ENCODE measurements at regions not wholly inside any gene's neighbourhood (a gene's known extent, or its start where the extent isn't known, plus 50 kb on each side); places are given as distances from the start of the nearest gene placed in this dataset.
A peak's percentile ranks its signal among the peaks of the same experiment; 100 is the strongest.

DNA sequence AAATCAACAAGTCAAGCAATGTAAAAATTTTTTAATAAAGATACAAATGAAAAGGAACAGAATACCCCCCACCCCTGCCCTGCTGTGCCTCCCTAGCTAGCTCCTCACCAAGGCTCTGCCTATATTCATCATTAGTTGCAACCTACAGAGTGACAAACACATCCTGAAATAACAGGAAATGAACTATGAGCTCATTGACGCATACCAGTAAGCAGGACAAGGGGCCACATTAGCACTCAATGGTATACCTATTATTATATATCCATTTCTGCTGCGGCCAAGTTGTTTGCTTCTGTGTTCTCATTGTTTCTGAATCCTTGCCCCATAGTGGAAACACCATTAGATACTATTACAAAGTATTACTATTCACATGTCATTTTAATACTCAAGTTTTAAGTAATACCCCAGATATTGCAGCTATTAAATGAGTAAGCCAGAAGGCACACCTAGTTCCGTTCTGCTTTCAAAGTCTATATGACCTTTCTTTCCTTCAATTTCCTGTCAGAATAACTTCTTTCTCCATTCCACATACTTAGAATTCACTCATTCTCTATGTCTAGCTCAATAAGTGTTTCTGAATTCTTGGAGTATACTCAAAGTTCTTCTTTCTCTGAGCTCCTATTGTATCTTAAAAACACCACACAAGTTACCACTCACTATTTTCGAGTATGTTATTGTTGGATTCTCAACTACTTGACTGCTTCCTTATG is 1214.9 kb downstream of the PLA2G4A start:
- Histone ChIP-seq H3K9me3 (replicated peaks; ENCODE audit: control insufficient read depth, low read depth, low read length) (no peaks in the 10 kb centered on the region), H3K27ac (ENCODE audit: low read length) (no peak overlapping the region), H3K36me3 (ENCODE audit: control insufficient read depth, insufficient read depth, low read length) (no peaks in the 10 kb centered on the region), H3K4me1 (ENCODE audit: control insufficient read depth, insufficient read depth, low read length) (no peaks in the 10 kb centered on the region), H3K4me3 (ENCODE audit: low read length) (no peak overlapping the region), H3K27me3 (ENCODE audit: control insufficient read depth, insufficient read depth, low read length) (no peaks in the 10 kb centered on the region)
- DNase-seq: peak; percentile 2
- no CpG with 5 or more reads among the region's 4 CpGs for WGBS (ENCODE audit: insufficient coverage)

DNA sequence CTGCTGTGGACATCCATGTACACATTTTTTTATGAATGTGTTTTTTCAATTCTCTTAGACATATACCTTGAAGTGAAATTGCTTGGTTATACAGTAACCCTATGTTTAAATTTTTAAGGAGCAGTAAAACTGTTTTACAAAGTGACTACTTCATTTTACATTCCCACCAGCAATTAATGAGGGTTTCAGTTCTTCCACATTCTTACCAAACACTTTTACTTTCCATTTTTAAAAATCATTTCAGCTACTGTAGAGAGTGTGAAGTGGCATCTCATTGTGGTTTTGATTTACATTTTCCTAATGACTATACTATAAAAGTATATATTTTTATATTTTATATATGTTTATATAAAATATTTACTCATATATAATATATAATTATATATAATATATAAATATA is 1221.5 kb downstream of the PLA2G4A start:
- Histone ChIP-seq H3K9me3 (replicated peaks; ENCODE audit: control insufficient read depth, low read depth, low read length) (no peaks in the 10 kb centered on the region), H3K36me3 (ENCODE audit: control insufficient read depth, insufficient read depth, low read length) (no peaks in the 10 kb centered on the region), H3K27ac (ENCODE audit: low read length) (no peak overlapping the region)

DNA sequence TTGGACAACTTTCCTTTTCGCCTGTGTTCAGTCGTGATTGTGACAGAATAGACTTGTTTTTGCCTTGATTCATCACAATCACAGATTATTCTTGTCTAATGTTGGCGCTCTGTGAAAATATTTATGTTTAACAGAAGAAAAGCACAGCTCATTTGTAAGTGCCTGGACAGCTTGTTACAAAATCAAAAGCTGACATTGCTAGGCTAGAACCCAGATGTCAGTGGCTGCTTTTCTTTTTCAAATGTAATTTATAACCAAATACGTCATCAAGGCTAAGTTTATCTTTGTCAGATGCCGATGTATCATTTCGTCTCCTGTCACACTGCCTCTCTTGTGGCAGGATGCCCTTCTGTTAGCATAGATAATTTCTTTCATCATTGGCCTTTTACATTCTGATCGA is 1227.3 kb downstream of the PLA2G4A start:
- no peak overlapping the region for H3K4me3 ChIP-seq (ENCODE audit: low read length)

More for the DNA sequence above, 1221.5 kb downstream of the PLA2G4A start:
- Histone ChIP-seq H3K4me3 (ENCODE audit: low read length) (no peak overlapping the region), H3K27me3 (ENCODE audit: control insufficient read depth, insufficient read depth, low read length) (no peaks in the 10 kb centered on the region), H3K4me1 (ENCODE audit: control insufficient read depth, insufficient read depth, low read length) (no peaks in the 10 kb centered on the region)
- DNase-seq: no peak

DNA sequence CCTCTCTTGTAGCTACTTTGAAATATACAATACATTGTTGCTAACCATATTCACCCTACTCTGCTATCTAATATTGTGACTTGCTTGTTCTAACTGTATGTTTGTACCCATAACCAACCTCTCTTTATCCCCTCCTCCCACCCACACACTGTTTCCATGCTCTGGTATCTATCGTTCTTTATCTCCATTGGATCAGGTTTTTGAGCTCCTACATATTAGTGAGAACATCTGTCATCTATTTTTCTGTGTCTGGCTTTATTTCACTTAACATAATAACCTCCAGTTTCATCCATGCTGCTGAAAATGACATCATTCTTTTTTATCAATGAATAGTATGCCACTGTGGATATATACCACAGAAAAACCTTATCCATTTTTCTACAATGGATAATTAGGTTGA is 1230.1 kb downstream of the PLA2G4A start:
- no peak overlapping the region for H3K27ac ChIP-seq (ENCODE audit: low read length)
- H3K4me3 ChIP-seq (ENCODE audit: low read length): no peak overlapping the region
- no CpG with 5 or more reads among the region's 1 CpG for WGBS (ENCODE audit: insufficient coverage)
- DNase-seq: no peak
- no peaks in the 10 kb centered on the region for H3K4me1 ChIP-seq (ENCODE audit: control insufficient read depth, insufficient read depth, low read length)
- no peaks in the 10 kb centered on the region for H3K9me3 ChIP-seq (replicated peaks; ENCODE audit: control insufficient read depth, low read depth, low read length)
- H3K36me3 ChIP-seq (ENCODE audit: control insufficient read depth, insufficient read depth, low read length): no peaks in the 10 kb centered on the region
- H3K27me3 ChIP-seq (ENCODE audit: control insufficient read depth, insufficient read depth, low read length): no peaks in the 10 kb centered on the region

More for the DNA sequence above, 1227.3 kb downstream of the PLA2G4A start:
- Histone ChIP-seq H3K27ac (ENCODE audit: low read length) (no peak overlapping the region), H3K4me1 (ENCODE audit: control insufficient read depth, insufficient read depth, low read length) (no peaks in the 10 kb centered on the region), H3K27me3 (ENCODE audit: control insufficient read depth, insufficient read depth, low read length) (no peaks in the 10 kb centered on the region), H3K36me3 (ENCODE audit: control insufficient read depth, insufficient read depth, low read length) (no peaks in the 10 kb centered on the region), H3K9me3 (replicated peaks; ENCODE audit: control insufficient read depth, low read depth, low read length) (no peaks in the 10 kb centered on the region)
- WGBS (ENCODE audit: insufficient coverage): no CpG with 5 or more reads among the region's 7 CpGs
- DNase-seq: no peak

- Histone ChIP-seq H3K9me3 (replicated peaks; ENCODE audit: control insufficient read depth, low read depth, low read length) (peaks cover 9% of the 10 kb centered on the region), H3K4me3 (ENCODE audit: low read length) (no peak overlapping the region), H3K4me1 (ENCODE audit: control insufficient read depth, insufficient read depth, low read length) (no peaks in the 10 kb centered on the region), H3K27ac (ENCODE audit: low read length) (no peak overlapping the region), H3K36me3 (ENCODE audit: control insufficient read depth, insufficient read depth, low read length) (no peaks in the 10 kb centered on the region), H3K27me3 (ENCODE audit: control insufficient read depth, insufficient read depth, low read length) (no peaks in the 10 kb centered on the region)
- no peak for DNase-seq
These were observed 1233.1 kb downstream of the PLA2G4A start for GRCh38 chr1:188061881-188062280.

DNA sequence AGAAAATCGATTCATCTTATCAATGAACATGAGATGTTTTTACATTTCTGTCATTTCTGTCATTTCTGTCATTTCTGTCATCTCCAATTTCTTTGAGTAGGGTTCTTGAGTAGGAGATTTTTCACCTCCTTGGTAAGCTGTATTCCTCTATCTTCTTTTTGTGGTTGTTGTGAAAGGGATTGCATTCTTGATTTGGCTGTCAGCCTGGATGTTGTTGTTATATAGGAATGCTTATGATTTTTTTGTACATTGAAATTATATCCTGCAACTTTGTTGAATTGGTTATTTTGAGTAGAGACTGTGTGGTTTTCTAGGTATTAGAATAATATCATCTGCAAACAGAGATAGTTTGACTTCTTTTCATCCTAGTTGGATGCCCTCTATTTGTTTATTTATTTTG is 1233.7 kb downstream of the PLA2G4A start:
- no CpG with 5 or more reads among the region's 1 CpG for WGBS (ENCODE audit: insufficient coverage)
- Histone ChIP-seq H3K4me1 (ENCODE audit: control insufficient read depth, insufficient read depth, low read length) (no peaks in the 10 kb centered on the region), H3K9me3 (replicated peaks; ENCODE audit: control insufficient read depth, low read depth, low read length) (peaks cover 9% of the 10 kb centered on the region), H3K27me3 (ENCODE audit: control insufficient read depth, insufficient read depth, low read length) (no peaks in the 10 kb centered on the region), H3K4me3 (ENCODE audit: low read length) (no peak overlapping the region), H3K36me3 (ENCODE audit: control insufficient read depth, insufficient read depth, low read length) (no peaks in the 10 kb centered on the region), H3K27ac (ENCODE audit: low read length) (no peak overlapping the region)
- no peak for DNase-seq

DNA sequence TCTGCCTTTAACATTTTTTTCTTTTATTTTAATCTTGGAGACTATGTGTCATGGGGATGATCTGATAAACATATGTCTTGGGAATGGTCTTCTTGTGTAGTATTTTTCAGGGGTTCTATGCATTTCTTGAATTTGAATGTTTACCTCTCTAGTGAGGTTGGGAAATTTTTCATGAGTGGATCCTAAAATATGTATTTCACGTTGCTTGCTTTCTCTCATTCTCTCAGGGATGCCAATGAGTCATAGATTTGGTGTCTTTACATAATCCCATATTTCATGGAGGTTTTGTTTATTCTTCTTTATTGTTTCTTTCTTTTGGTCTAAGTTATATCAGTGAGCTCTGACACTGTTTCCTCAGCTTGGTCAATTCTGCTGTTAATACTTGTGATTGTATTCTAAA is 1237.2 kb downstream of the PLA2G4A start:
- Histone ChIP-seq H3K27ac (ENCODE audit: low read length) (no peak overlapping the region), H3K4me1 (ENCODE audit: control insufficient read depth, insufficient read depth, low read length) (no peaks in the 10 kb centered on the region), H3K27me3 (ENCODE audit: control insufficient read depth, insufficient read depth, low read length) (no peaks in the 10 kb centered on the region), H3K9me3 (replicated peaks; ENCODE audit: control insufficient read depth, low read depth, low read length) (peaks cover 12% of the 10 kb centered on the region), H3K36me3 (ENCODE audit: control insufficient read depth, insufficient read depth, low read length) (no peaks in the 10 kb centered on the region), H3K4me3 (ENCODE audit: low read length) (no peak overlapping the region)
- DNase-seq: no peak
- no CpG with 5 or more reads among the region's 1 CpG for WGBS (ENCODE audit: insufficient coverage)

- no peak for DNase-seq
- no peaks in the 10 kb centered on the region for H3K27me3 ChIP-seq (ENCODE audit: control insufficient read depth, insufficient read depth, low read length)
- no peak overlapping the region for H3K27ac ChIP-seq (ENCODE audit: low read length)
- WGBS (ENCODE audit: insufficient coverage): 61% methylated on average over 1 of the region's 1 CpG
- no peaks in the 10 kb centered on the region for H3K36me3 ChIP-seq (ENCODE audit: control insufficient read depth, insufficient read depth, low read length)
- no peak overlapping the region for H3K4me3 ChIP-seq (ENCODE audit: low read length)
- no peaks in the 10 kb centered on the region for H3K4me1 ChIP-seq (ENCODE audit: control insufficient read depth, insufficient read depth, low read length)
- H3K9me3 ChIP-seq (replicated peaks; ENCODE audit: control insufficient read depth, low read depth, low read length): peaks cover 17% of the 10 kb centered on the region
These were observed 1242.1 kb downstream of the PLA2G4A start for GRCh38 chr1:188070848-188071247.

DNA sequence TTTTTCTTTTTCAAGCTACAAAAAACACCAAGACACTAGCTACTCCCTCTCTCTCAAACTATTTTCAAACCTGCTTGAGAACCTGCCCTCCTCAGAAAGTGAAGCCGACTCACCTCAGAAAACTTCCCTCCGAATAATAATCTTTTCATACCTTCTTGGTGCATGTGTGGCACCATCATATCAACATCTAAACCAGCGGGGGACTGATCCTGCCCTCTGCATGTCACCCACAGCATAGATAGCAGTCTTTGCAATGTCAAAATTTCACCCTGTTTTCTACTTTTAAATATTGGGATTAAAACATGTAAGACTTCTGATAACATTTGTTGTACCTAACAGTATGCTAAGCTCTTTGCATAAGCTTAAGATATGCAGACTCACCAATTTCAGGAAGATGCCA is 1260.3 kb downstream of the PLA2G4A start:
- Histone ChIP-seq H3K4me1 (ENCODE audit: control insufficient read depth, insufficient read depth, low read length) (no peaks in the 10 kb centered on the region), H3K9me3 (replicated peaks; ENCODE audit: control insufficient read depth, low read depth, low read length) (no peaks in the 10 kb centered on the region), H3K36me3 (ENCODE audit: control insufficient read depth, insufficient read depth, low read length) (no peaks in the 10 kb centered on the region), H3K27ac (ENCODE audit: low read length) (no peak overlapping the region), H3K4me3 (ENCODE audit: low read length) (no peak overlapping the region), H3K27me3 (ENCODE audit: control insufficient read depth, insufficient read depth, low read length) (no peaks in the 10 kb centered on the region)
- no peak for DNase-seq
- 67% methylated on average over 2 of the region's 3 CpGs for WGBS (ENCODE audit: insufficient coverage)

GRCh38 chr1:188089461-188089860 is 1260.7 kb downstream of the PLA2G4A start:
- H3K36me3 ChIP-seq (ENCODE audit: control insufficient read depth, insufficient read depth, low read length): no peaks in the 10 kb centered on the region
- H3K27ac ChIP-seq (ENCODE audit: low read length): no peak overlapping the region
- H3K4me3 ChIP-seq (ENCODE audit: low read length): no peak overlapping the region
- H3K4me1 ChIP-seq (ENCODE audit: control insufficient read depth, insufficient read depth, low read length): no peaks in the 10 kb centered on the region
- H3K27me3 ChIP-seq (ENCODE audit: control insufficient read depth, insufficient read depth, low read length): no peaks in the 10 kb centered on the region
- H3K9me3 ChIP-seq (replicated peaks; ENCODE audit: control insufficient read depth, low read depth, low read length): no peaks in the 10 kb centered on the region
- DNase-seq: no peak

DNA sequence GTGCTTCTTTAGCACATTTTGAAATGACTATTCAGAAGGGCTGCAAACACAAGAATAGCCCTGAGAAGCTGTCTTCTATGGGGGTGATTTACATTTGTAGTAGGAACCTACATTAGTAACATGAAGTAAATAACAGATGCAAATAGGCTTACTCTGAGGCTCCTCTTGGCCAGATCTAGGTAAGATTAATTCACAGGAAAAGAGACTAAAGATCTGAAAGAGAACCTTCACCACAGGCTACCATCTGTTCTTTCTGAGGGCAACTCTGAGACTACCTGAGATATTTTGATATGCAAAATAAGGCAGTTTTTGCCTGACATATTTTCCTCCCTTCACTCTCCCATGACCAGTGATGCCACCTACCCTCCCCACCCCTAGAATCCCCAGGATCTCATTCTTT is 1267.8 kb downstream of the PLA2G4A start:
- Histone ChIP-seq H3K27ac (ENCODE audit: low read length) (no peak overlapping the region), H3K36me3 (ENCODE audit: control insufficient read depth, insufficient read depth, low read length) (no peaks in the 10 kb centered on the region), H3K9me3 (replicated peaks; ENCODE audit: control insufficient read depth, low read depth, low read length) (no peaks in the 10 kb centered on the region), H3K27me3 (ENCODE audit: control insufficient read depth, insufficient read depth, low read length) (no peaks in the 10 kb centered on the region), H3K4me3 (ENCODE audit: low read length) (no peak overlapping the region), H3K4me1 (ENCODE audit: control insufficient read depth, insufficient read depth, low read length) (no peaks in the 10 kb centered on the region)
- DNase-seq: no peak

All from muscle of leg (tissue), 3 donors.